ENCODE measurements at regions not wholly inside any gene's neighbourhood (a gene's known extent, or its start where the extent isn't known, plus 50 kb on each side); places are given as distances from the start of the nearest gene placed in this dataset.

DNA sequence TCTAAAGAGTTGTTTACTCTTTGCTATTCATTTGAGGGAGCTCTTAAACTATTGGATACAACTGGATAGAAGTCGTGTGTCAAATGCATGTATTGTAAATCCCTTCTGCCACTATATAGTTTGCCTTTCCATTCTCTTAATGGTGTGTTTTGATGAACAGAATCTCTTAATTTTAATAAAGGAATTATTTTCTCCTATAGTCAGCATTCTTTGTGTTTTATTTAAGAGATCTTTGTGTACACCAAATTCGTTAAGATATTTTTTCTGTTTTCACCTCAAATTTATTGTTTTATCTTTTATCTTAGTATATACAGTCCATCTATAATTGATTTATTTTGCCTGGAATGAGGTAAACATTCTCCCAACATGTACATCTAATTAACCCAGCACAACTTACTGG lies 551.5 kb upstream of the AGTR1 start:
- TF ChIP-seq, protein P1, sequence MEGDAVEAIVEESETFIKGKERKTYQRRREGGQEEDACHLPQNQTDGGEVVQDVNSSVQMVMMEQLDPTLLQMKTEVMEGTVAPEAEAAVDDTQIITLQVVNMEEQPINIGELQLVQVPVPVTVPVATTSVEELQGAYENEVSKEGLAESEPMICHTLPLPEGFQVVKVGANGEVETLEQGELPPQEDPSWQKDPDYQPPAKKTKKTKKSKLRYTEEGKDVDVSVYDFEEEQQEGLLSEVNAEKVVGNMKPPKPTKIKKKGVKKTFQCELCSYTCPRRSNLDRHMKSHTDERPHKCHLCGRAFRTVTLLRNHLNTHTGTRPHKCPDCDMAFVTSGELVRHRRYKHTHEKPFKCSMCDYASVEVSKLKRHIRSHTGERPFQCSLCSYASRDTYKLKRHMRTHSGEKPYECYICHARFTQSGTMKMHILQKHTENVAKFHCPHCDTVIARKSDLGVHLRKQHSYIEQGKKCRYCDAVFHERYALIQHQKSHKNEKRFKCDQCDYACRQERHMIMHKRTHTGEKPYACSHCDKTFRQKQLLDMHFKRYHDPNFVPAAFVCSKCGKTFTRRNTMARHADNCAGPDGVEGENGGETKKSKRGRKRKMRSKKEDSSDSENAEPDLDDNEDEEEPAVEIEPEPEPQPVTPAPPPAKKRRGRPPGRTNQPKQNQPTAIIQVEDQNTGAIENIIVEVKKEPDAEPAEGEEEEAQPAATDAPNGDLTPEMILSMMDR (IDR thresholded peaks at IDR 0.05): no peak
- TF ChIP-seq POLR2AphosphoS5 (IDR thresholded peaks at IDR 0.05): no peak
- no peak for TF ChIP-seq POLR2A (IDR thresholded peaks at IDR 0.05)
- TF ChIP-seq EP300 (IDR thresholded peaks at IDR 0.05): no peak
